HG03280 (cell line): ENCODE measurements at regions not wholly inside any gene's neighbourhood (a gene's known extent, or its start where the extent isn't known, plus 50 kb on each side); places are given as distances from the start of the nearest gene placed in this dataset.

Experiments used
- ATAC-seq: cut with Tn5 transposase; IDR thresholded peaks from one replicate; pipeline ENCODE4 v1.9.1; 2021; ENCODE audit warnings: mild to moderate bottlenecking, moderate library complexity; ENCODE audit not compliant: unreplicated experiment

DNA sequence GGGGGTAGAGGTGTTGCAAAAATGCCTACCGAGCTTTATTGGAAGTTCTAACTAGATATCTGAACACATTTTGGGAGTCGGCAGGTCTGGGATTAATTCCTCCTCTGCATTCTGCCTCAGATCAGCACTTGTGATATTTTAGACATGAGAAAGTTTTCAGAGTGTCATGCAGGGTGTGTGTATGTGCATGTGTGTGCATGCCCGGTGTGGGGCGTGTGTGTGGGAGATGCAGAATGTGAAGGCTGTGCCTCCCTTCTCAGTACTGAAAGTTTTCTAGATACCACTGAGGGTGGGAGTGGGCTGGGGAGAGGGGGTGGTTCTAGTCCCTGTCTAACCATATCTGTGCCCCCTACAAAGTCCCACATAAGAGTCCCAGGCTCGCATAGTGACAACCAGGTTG is 180.0 kb upstream of the NTM start:
- no peak for ATAC-seq

GRCh38 chr11:131191606-131192005 is 178.8 kb upstream of the NTM start:
- no peak for ATAC-seq

DNA sequence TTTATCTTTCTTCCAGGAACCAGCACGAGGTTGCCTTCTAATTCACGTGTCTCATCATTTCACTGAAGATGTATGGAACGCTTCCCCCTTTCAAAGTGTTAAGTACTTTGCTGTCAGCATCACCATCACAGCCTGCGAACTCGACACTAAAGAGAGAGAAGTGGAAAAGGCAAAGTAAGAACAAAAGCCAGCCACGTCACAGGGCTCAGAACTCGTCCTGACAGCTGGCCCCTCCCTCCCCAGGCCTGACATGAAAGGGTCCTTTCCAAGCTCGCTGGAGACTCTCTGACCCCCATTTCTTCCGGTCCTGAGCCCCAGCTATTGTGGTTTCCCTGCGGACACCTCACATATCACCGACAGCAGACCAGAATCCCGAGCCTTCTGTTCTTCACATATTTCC is 177.8 kb upstream of the NTM start:
- ATAC-seq: no peak

GRCh38 chr11:131193031-131193501 is 177.3 kb upstream of the NTM start:
- no peak for ATAC-seq

- no peak for ATAC-seq
Measured at GRCh38 chr11:131194726-131195125, 175.7 kb upstream of the NTM start.

DNA sequence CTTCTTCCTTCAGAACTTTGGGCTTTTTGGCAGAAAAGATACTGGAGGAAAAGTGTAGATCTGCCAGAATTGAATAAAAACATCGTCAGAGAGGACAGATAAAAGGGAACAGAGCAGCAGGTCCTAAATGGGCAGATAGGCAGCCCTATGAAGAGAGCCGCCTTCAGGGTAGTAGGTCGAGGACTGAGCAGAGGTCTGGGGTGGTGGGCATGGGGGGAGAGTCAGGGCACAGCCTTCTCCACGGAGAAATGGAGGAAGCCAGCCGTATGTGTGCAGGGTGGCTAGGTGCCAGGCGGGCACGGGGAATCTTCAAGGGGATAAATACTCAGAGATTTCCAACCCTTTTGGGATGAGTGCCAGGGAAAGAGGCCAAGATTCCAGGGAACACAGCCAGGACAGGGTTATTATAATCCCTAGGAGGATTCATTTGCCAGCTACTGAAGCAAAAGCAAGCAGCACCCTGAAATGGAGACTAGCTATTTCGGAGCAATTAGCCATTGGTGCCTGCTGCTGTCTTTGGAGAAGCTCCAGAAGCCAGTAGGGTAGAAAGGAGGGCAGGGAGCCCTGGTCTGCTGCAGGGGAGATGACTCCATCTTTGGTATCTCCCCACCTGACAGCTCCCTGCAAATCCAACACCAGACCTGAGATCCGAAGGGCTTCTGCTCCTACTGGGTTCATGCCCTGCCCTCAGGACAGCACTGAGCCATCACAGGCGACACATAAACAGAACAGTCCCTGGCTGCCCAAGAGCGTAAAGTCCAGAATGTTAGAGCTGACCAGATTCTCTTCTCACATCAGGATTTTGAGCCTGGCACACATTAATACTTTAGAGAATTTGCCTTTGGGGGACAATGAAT is 174.5 kb upstream of the NTM start:
- no peak for ATAC-seq

DNA sequence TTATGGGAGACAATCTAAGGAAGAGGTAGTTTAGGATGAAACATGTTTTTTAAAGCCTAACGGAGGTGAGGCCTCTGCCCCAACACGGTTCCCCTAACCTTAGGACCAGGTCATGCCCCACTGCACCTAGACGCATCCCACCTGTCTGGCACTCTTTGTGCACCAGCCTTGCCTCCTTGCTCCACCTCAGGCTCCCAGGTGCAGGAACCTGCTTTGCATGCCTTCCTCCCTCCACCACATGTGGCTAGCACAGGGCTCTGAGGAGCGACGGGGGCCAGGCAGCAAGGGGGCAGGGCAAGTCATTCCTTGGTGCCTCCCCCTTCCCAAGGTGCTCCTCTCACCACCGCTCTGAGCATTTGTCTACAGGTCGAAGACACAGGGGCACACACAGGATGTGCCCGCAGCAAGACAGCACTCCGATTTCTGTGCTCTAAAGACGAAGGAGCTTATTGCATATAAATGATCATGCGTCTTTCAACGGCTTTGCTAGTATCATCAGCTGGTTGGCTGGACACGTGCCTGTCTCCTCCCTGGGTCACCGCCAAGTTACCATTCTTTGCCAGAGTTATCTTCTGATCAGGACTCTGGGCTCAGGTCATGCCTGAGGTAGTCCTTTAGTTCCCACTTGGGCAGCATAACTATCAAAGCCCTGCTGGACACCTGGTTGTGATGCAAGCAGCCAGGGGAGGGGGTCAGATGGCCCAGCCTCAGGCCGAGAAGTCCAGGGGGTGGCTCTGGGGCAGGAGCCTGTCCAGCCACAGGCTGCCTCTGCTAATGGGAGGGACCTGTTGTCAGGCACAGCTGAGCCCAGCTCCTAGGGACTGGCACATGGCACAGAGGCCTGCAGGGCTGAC is 172.0 kb upstream of the NTM start:
- no peak for ATAC-seq

GRCh38 chr11:131199015-131199280 is 171.5 kb upstream of the NTM start:
- no peak for ATAC-seq

- ATAC-seq: no peak
Measured at GRCh38 chr11:131201674-131202073, 168.7 kb upstream of the NTM start.

DNA sequence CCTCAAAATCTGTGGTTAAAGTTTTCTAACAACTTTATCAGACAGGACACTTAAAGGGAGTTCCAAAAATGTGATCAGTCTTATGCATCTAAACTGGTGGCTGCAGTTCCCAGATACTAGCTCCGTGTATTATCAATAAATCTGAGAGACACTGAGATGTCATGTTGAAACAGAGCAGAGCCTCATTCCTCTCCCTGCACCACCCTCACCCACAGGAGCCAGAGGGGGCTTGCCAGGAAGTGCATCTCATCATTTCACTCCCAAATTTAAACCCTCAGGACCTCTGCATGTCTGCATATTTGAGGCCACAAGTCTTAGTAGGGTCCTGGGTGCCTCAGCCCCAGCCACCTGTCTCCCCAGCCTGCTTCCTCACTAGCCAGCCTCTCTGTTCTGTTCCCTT is 167.4 kb upstream of the NTM start:
- ATAC-seq: no peak

GRCh38 chr11:131204282-131204681 is 166.1 kb upstream of the NTM start:
- ATAC-seq: no peak

DNA sequence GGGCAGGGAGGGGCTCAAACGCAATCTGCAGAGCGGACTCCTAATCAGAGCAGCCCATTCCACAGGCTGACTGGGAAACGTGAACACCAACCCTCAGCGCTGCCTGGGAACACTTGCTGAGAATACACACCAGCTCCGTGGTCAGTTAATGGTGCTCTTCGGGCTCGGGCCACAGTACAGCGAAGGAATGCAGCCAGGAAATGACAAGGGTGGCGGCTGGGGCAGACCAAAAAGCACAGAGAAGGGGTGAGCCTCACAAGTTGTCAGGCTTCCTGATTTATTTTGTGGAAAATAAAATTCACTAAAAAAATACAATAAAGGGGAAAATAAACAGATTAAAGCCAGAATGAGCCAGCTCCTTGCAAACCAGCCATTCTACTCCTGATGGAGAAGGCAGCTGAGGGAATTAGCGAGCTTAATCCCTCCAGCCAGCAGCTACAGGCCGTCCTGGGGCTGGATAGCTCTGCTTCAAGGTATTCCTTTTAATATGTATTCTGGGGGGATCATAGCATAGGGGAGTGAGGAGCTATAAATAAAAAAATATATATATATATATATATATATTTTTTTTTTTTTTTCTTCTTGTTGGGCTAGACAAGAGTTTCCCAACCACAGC is 165.5 kb upstream of the NTM start:
- no peak for ATAC-seq

DNA sequence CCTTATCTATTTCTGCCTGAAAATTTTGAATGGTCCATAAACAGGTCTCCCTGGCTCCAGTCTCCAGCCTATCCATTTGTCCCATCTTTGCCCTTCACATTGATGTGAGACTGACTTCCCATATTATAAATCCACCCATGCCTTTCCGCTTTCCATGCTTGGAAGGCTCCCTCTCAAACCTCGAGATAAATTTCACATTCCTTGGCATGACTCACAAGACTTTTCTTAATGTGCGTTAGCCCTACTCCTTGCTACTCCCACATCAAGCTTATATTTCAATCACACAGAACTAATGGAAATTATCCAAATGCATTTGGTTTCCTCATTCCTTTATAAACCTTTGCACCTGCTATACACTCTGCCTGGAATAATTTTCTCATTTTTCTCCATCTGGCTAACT is 163.7 kb upstream of the NTM start:
- no peak for ATAC-seq

GRCh38 chr11:131207901-131208300 is 162.5 kb upstream of the NTM start:
- ATAC-seq: no peak

DNA sequence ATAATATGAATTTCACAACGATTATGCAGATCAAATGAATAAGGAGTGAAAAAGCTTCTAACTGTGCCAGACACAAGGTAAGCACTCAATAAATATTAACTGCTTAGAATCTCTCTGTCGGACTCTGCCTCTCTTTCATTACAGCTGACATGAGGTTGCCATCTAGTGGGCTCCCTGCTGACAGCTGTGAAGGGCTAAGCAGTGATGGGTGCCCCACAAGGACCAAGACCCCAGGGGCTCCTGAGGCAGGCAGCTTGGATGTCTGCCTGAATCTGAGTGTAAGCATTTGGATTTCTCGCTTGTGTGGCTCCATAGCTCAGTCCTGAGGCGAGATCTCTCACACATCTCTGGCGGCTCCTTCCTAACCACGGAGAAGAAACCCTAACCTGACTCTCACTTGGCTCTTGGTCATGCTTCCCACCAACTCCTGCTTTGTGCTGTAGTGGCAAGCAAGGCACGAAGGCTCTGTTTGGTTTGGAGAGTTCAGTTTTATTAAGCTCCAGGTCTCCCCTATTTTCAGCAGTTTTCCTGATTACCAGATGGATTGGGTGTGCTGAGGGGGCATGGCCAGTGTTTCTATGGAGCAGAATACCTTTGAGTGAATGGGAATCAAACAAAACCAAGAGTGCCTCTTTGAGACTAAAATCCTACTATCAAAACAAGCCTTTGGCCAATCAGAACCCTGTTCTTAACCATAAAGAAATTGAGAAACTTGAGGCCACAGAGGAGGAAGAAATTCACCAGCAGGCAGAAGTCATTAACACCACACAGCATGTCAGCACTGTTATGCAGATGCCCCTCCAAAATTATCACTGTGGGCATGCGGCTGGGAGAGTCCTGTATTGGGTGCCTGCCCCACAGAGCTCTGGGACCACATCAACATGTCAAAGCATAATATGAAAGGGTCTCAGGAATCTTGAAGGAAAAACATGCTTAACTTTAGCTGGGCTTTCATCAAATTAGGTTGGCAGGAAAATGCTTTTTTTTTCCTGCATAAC is 152.8 kb upstream of the NTM start:
- ATAC-seq: no peak

- ATAC-seq: no peak
Measured at GRCh38 chr11:131218542-131218941, 151.9 kb upstream of the NTM start.

- no peak for ATAC-seq
Measured at GRCh38 chr11:131219646-131220045, 150.8 kb upstream of the NTM start.

DNA sequence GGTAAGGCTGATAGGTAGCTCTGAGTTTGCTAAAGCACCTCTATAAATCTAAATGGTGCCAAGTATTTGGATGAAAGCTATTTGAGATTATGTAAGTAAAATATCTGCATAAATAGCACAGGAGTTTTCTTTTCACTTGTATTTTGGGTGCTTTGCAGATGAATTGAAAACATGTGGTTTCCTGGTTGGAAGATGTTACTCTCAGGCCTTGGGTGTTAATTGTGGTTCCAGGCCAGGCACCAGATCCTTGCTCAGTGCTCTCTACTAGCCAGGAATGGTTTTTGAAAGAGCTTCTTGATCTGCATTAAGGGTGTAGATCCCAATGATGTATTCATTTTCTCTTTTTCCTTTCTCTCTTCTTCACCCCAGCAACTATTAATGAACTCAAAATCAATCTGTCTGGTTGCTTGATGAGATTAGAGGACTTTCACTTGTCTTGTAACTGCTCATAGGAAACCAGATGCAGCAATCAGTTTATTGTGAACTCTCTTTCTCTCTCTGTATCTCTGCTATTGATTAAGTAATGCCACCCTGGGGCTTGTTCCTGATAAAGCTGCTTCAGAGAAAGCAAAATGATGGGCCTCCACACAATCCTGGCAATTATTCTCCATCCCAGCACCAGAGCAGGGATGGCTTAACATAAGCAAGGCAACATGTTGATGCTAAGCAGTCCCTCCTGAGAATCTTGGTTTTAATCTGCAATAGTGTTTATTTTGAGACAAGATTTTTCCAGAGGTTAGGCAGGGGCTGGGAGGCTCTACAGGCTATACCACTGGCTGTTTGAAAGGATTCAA is 147.0 kb upstream of the NTM start:
- no peak for ATAC-seq

GRCh38 chr11:131228378-131228777 is 142.0 kb upstream of the NTM start:
- ATAC-seq: no peak

DNA sequence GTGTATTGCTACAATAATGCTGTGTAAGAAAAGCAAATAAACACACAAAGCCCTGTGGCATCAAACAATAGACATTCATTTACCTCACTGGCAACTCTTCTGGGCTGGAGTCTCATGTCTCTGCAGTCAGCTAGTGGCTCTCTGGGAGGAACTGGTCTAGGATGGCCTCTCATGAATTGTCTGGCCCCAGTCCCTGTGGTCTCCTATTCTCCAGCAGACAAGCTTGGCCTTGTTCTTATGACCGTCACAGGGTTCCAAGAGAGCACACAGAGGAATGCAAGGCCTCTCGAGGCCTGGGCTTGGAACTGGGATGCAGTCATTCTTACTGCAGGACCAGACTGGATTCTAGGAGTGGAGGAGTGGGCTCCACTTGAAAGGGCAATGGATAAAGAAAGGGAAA is 141.2 kb upstream of the NTM start:
- no peak for ATAC-seq
